K562 (cell line): ENCODE measurements at regions not wholly inside any gene's neighbourhood (a gene's known extent, or its start where the extent isn't known, plus 50 kb on each side); places are given as distances from the start of the nearest gene placed in this dataset.

ENCODE experiments used
- BCLAF1 ChIP-seq, 2 experiments: fragments of 450-650 bp in 1 of 2; IDR thresholded peaks; 2 replicates each; pipeline ENCODE4 v1.6.1; 2011 to 2017; ENCODE audit warnings: low read depth in 2 of 2, antibody characterized with exemption in 1 of 2, borderline replicate concordance in 1 of 2, low read length in 1 of 2, mild to moderate bottlenecking in 1 of 2, mixed read lengths in 1 of 2; ENCODE audit not compliant: control insufficient read depth in 1 of 2
- CTCF ChIP-seq, 3 experiments: IDR thresholded peaks in 2 of 3; conservative IDR thresholded peaks in 1 of 3; 2 replicates each; pipeline ENCODE4 v1.5.1; 2011 to 2012; ENCODE audit warnings: low read length in 3 of 3, mild to moderate bottlenecking in 3 of 3, control low read depth in 2 of 3, improper control_type of control experiment in 1 of 3, inconsistent platforms in 1 of 3, low read depth in 1 of 3, mixed read lengths in 1 of 3, moderate library complexity in 1 of 3; ENCODE audit not compliant: insufficient read depth in 2 of 3
- EP300 ChIP-seq: IDR thresholded peaks from 2 replicates; pipeline ENCODE4 v1.6.1; 2012; ENCODE audit warnings: low read length, improper control_type of control experiment
- FOXJ3 ChIP-seq: sonication (generic); formaldehyde crosslinking; IDR thresholded peaks from 2 replicates; pipeline ENCODE4 v1.4.0; 2020; ENCODE audit warnings: mild to moderate bottlenecking, missing genetic modification reagents
- JUND ChIP-seq, 2 experiments: IDR thresholded peaks; 2 replicates in 1 of 2; 3 replicates in 1 of 2; pipeline ENCODE4 v1.6.1; 2011; ENCODE audit warnings: borderline replicate concordance in 2 of 2, low read depth in 2 of 2, low read length in 2 of 2, improper control_type of control experiment in 1 of 2, missing biosample characterization in 1 of 2, missing genetic modification characterization in 1 of 2, missing genetic modification reagents in 1 of 2
- NONO ChIP-seq, 2 experiments: fragments of 200-400 bp in 1 of 2; fragments of 450-650 bp in 1 of 2; formaldehyde crosslinking in 1 of 2; IDR thresholded peaks; 2 replicates each; pipeline ENCODE4 v1.6.1; 2017; ENCODE audit warnings: low read depth in 2 of 2, mild to moderate bottlenecking in 2 of 2, moderate library complexity in 2 of 2, low read length in 1 of 2
- PATZ1 ChIP-seq: fragments of 250-450 bp; sonication (Bioruptor Pico); IDR thresholded peaks from 2 replicates; pipeline ENCODE4 v1.5.0; 2020; ENCODE audit warnings: mild to moderate bottlenecking, borderline replicate concordance
- POLR2A ChIP-seq: fragments of 450-650 bp; conservative IDR thresholded peaks from 2 replicates; pipeline ENCODE4 v1.6.1; 2016
- SP1 ChIP-seq: sonication (generic); formaldehyde crosslinking; IDR thresholded peaks from 2 replicates; pipeline ENCODE4 v1.8.1; 2022; ENCODE audit warnings: mild to moderate bottlenecking, missing genetic modification reagents
- YY1 ChIP-seq, 3 experiments: IDR thresholded peaks; 2 replicates each; pipeline ENCODE4 v1.6.1; 2011; ENCODE audit warnings: low read length in 2 of 3, mild to moderate bottlenecking in 2 of 3, moderate library complexity in 2 of 3, borderline replicate concordance in 1 of 3, control low read depth in 1 of 3, low read depth in 1 of 3; ENCODE audit not compliant: insufficient read depth in 3 of 3, insufficient replicate concordance in 2 of 3, control insufficient read depth in 1 of 3, insufficient read length in 1 of 3; ENCODE audit errors: extremely low read depth in 1 of 3
- ZNF133 ChIP-seq: fragments of 250-450 bp; sonication (Bioruptor Pico); IDR thresholded peaks from 2 replicates; pipeline ENCODE4 v1.4.0; 2020; ENCODE audit warnings: mild to moderate bottlenecking

- no peak for TF ChIP-seq EP300
- no peak for TF ChIP-seq CTCF (IDR thresholded peaks at IDR 0.05 in 2 of 3, conservative IDR thresholded peaks at IDR 0.05 in 1 of 3; ENCODE audit: insufficient read depth in 2 of 3, low read depth in 1 of 3, low read length in 3 of 3)
- TF ChIP-seq NONO (IDR thresholded peaks at IDR 0.05; ENCODE audit: low read depth in 2 of 2, low read length in 1 of 2) = no peak
- no peak for TF ChIP-seq BCLAF1 (IDR thresholded peaks at IDR 0.05; ENCODE audit: borderline replicate concordance in 1 of 2, control insufficient read depth in 1 of 2, low read depth in 2 of 2, low read length in 1 of 2)
- no peak for TF ChIP-seq ZNF133 (CRISPR knock-in tag)
- no peak for TF ChIP-seq SP1 (CRISPR knock-in tag)
- no peak for TF ChIP-seq POLR2A
- TF ChIP-seq FOXJ3 (CRISPR knock-in tag) = no peak
- no peak for TF ChIP-seq PATZ1 (CRISPR knock-in tag)
- no peak for TF ChIP-seq JUND (IDR thresholded peaks at IDR 0.05; ENCODE audit: borderline replicate concordance, low read depth, low read length)
- TF ChIP-seq JUND (tag; IDR thresholded peaks at IDR 0.05; ENCODE audit: borderline replicate concordance, low read depth, low read length) = no peak
- TF ChIP-seq YY1 (IDR thresholded peaks at IDR 0.05; ENCODE audit: borderline replicate concordance in 1 of 3, control insufficient read depth in 1 of 3, extremely low read depth in 1 of 3, insufficient read depth in 3 of 3, insufficient read length in 1 of 3, insufficient replicate concordance in 2 of 3, low read depth in 1 of 3, low read length in 2 of 3) = no peak
These were observed 708.6 kb upstream of the WWC1 start for GRCh38 chr5:167582886-167583285.
